GM23338 (cell line): ENCODE measurements at regions not wholly inside any gene's neighbourhood (a gene's known extent, or its start where the extent isn't known, plus 50 kb on each side); places are given as distances from the start of the nearest gene placed in this dataset.
A peak's percentile ranks its signal among the peaks of the same experiment; 100 is the strongest.

ENCODE experiments used
- ATAC-seq: fragments of 200-7000 bp; cut with Tn5 transposase; 3 replicates; pipeline ENCODE4 v1.9.1; 2020
- DNase-seq: peaks from one replicate; pipeline ENCODE4 v3.0.0-alpha.2; 2015; ENCODE audit warnings: low spot score
- H2AFZ ChIP-seq: fragments of 200-600 bp; sonication (generic); 2 replicates; pipeline ENCODE4 v1.8.0; 2016; ENCODE audit warnings: antibody characterized with exemption, mild to moderate bottlenecking, moderate library complexity
- H3F3A ChIP-seq: fragments of 200-600 bp; sonication (generic); replicated peaks from 2 replicates; pipeline ENCODE4 v1.8.0; 2017; ENCODE audit warnings: antibody characterized with exemption, mixed run types, low read depth
- H3K27ac ChIP-seq: fragments of 200-600 bp; sonication (generic); 2 replicates; pipeline ENCODE4 v1.6.1; 2016; ENCODE audit warnings: low read depth
- H3K27me3 ChIP-seq: fragments of 200-600 bp; sonication (generic); 2 replicates; pipeline ENCODE4 v1.8.0; 2016; ENCODE audit warnings: mild to moderate bottlenecking, mixed run types, moderate library complexity; ENCODE audit not compliant: insufficient read depth
- H3K36me3 ChIP-seq: fragments of 200-600 bp; sonication (generic); 2 replicates; pipeline ENCODE4 v1.8.0; 2016; ENCODE audit warnings: mild to moderate bottlenecking; ENCODE audit not compliant: insufficient read depth
- H3K4me1 ChIP-seq: fragments of 200-600 bp; sonication (generic); 2 replicates; pipeline ENCODE4 v1.8.0; 2016; ENCODE audit warnings: mild to moderate bottlenecking, moderate library complexity; ENCODE audit not compliant: insufficient read depth
- H3K4me2 ChIP-seq: fragments of 200-600 bp; sonication (generic); 2 replicates; pipeline ENCODE4 v1.7.1; 2017; ENCODE audit warnings: mixed run types
- H3K4me3 ChIP-seq: fragments of 200-600 bp; sonication (generic); 2 replicates; pipeline ENCODE4 v1.6.1; 2016; ENCODE audit warnings: mixed run types
- H3K79me2 ChIP-seq: fragments of 200-600 bp; sonication (generic); replicated peaks from 2 replicates; pipeline ENCODE4 v1.8.0; 2017; ENCODE audit warnings: mild to moderate bottlenecking; ENCODE audit not compliant: insufficient read depth
- H3K9me2 ChIP-seq: fragments of 200-600 bp; sonication (generic); 2 replicates; pipeline ENCODE4 v1.8.0; 2017; ENCODE audit not compliant: insufficient read depth
- H4K20me1 ChIP-seq: fragments of 200-600 bp; sonication (generic); replicated peaks from 2 replicates; pipeline ENCODE4 v1.8.0; 2017; ENCODE audit warnings: mild to moderate bottlenecking; ENCODE audit not compliant: insufficient read depth
- H3K27ac Mint-ChIP-seq: 2 replicates; pipeline ENCODE4 v1.8.0; 2020; ENCODE audit warnings: inconsistent platforms, mild to moderate bottlenecking, moderate library complexity, mixed read lengths
- H3K27me3 Mint-ChIP-seq: 3 replicates; pipeline ENCODE4 v1.8.0; 2022; ENCODE audit warnings: low read depth, mild to moderate bottlenecking, moderate library complexity, mixed read lengths, inconsistent platforms; ENCODE audit not compliant: insufficient read depth, poor library complexity
- H3K36me3 Mint-ChIP-seq: 3 replicates; pipeline ENCODE4 v1.8.0; 2021; ENCODE audit warnings: low read depth, mild to moderate bottlenecking, inconsistent platforms, moderate library complexity, mixed read lengths
- H3K4me1 Mint-ChIP-seq: 3 replicates; pipeline ENCODE4 v1.8.0; 2020; ENCODE audit warnings: mild to moderate bottlenecking, inconsistent platforms, mixed read lengths
- H3K4me3 Mint-ChIP-seq: 3 replicates; pipeline ENCODE4 v1.8.0; 2021; ENCODE audit warnings: moderate library complexity, mild to moderate bottlenecking, inconsistent platforms, mixed read lengths
- H3K9me3 Mint-ChIP-seq: 3 replicates; pipeline ENCODE4 v1.8.0; 2020; ENCODE audit warnings: moderate library complexity, mild to moderate bottlenecking, inconsistent platforms, mixed read lengths
- CTCF ChIP-seq, 2 experiments: fragments of 200-600 bp in 1 of 2; sonication (generic) in 1 of 2; conservative IDR thresholded peaks; 2 replicates each; pipeline versions ENCODE4 v1.5.1 to v1.6.1; 2016 to 2017; ENCODE audit warnings: antibody characterized with exemption in 2 of 2, low read depth in 2 of 2, mild to moderate bottlenecking in 2 of 2, moderate library complexity in 1 of 2
- ETS1 ChIP-seq: IDR thresholded peaks from 2 replicates; pipeline ENCODE4 v1.6.1; 2016; ENCODE audit warnings: antibody characterized with exemption
- EZH2 ChIP-seq: fragments of 200-600 bp; sonication (generic); IDR thresholded peaks from one replicate; pipeline ENCODE4 v1.8.0; 2017; ENCODE audit warnings: antibody characterized with exemption, mild to moderate bottlenecking, low read depth; ENCODE audit not compliant: unreplicated experiment
- EZH2phosphoT487 ChIP-seq: fragments of 200-600 bp; sonication (generic); IDR thresholded peaks from one replicate; pipeline ENCODE4 v1.8.1; 2018; ENCODE audit warnings: antibody characterized with exemption; ENCODE audit not compliant: unreplicated experiment
- JUNB ChIP-seq: IDR thresholded peaks from one replicate; pipeline ENCODE4 v1.6.1; 2016; ENCODE audit warnings: antibody characterized with exemption; ENCODE audit not compliant: unreplicated experiment
- NANOG ChIP-seq: IDR thresholded peaks from 2 replicates; pipeline ENCODE4 v1.6.1; 2016; ENCODE audit warnings: antibody characterized with exemption, borderline replicate concordance
- POLR2AphosphoS5 ChIP-seq: IDR thresholded peaks from 2 replicates; pipeline ENCODE4 v1.6.1; 2016; ENCODE audit warnings: antibody characterized with exemption, low read depth
- REST ChIP-seq: IDR thresholded peaks from one replicate; pipeline ENCODE4 v1.6.1; 2018; ENCODE audit warnings: antibody characterized with exemption; ENCODE audit not compliant: unreplicated experiment
- STAT1 ChIP-seq: IDR thresholded peaks from one replicate; pipeline ENCODE4 v1.6.1; 2016; ENCODE audit warnings: antibody characterized with exemption; ENCODE audit not compliant: unreplicated experiment
- ZNF114 ChIP-seq: fragments of 250-450 bp; sonication (Bioruptor Pico); IDR thresholded peaks from 2 replicates; pipeline ENCODE4 v1.5.0; 2020; ENCODE audit warnings: mild to moderate bottlenecking, moderate library complexity
- ZNF331 ChIP-seq: fragments of 250-450 bp; sonication (Bioruptor Pico); IDR thresholded peaks from 2 replicates; pipeline ENCODE4 v1.5.0; 2020; ENCODE audit warnings: low read depth, mild to moderate bottlenecking, moderate library complexity
- ZNF462 ChIP-seq: fragments of 250-450 bp; sonication (Bioruptor Pico); IDR thresholded peaks from 2 replicates; pipeline ENCODE4 v1.5.0; 2020; ENCODE audit warnings: mild to moderate bottlenecking, moderate library complexity

GRCh38 chr18:61982475-61982874 is 89.7 kb upstream of the RNF152 start:
- ATAC-seq (no peak), DNase-seq (no peak)
- Histone ChIP-seq H3K27ac (no peak overlapping the region), H3F3A (no peaks in the 10 kb centered on the region), H3K4me2 (no peak overlapping the region), H2AFZ (peak overlapping the region; percentile 6; the same call in 1 of the 2 replicates), H3K4me1 (0 out of 2 replicates have a peak, but pooled peaks cover 4% of the 10 kb centered on the region), H4K20me1 (no peaks in the 10 kb centered on the region), H3K9me2 (no peaks in the 10 kb centered on the region), H3K36me3 (no peaks in the 10 kb centered on the region), H3K79me2 (no peaks in the 10 kb centered on the region), H3K4me3 (no peak overlapping the region), H3K27me3 (no peaks in the 10 kb centered on the region)
- Mint-ChIP-seq H3K36me3 (no peaks in the 10 kb centered on the region), H3K27ac (no peak overlapping the region), H3K4me1 (peaks cover 6% of the 10 kb centered on the region; the same call in 2 of the 3 replicates), H3K9me3 (no peaks in the 10 kb centered on the region), H3K4me3 (no peak overlapping the region), H3K27me3 (peaks cover 4% of the 10 kb centered on the region)
- no peak for TF ChIP-seq EZH2
- no peak for TF ChIP-seq CTCF (conservative IDR thresholded peaks at IDR 0.05; ENCODE audit: low read depth in 2 of 2)
- no peak for TF ChIP-seq ETS1
- TF ChIP-seq STAT1, result no peak
- TF ChIP-seq ZNF462 (CRISPR knock-in tag), result no peak
- TF ChIP-seq ZNF331 (CRISPR knock-in tag), result no peak
- no peak for TF ChIP-seq POLR2AphosphoS5
- TF ChIP-seq REST, result no peak
- no peak for TF ChIP-seq ZNF114 (CRISPR knock-in tag)
- TF ChIP-seq EZH2phosphoT487, result no peak
- no peak for TF ChIP-seq JUNB
- no peak for TF ChIP-seq NANOG
